Tibial nerve (tissue), 4 donors: ENCODE measurements at regions not wholly inside any gene's neighbourhood (a gene's known extent, or its start where the extent isn't known, plus 50 kb on each side); places are given as distances from the start of the nearest gene placed in this dataset.
"Not testable (repeated sequence)": the region's sequence is repeated elsewhere in the genome, so short reads cannot be mapped to it uniquely, and the experiment has no call there.

Source experiments
- CTCF ChIP-seq, 5 experiments: fragments of 200-600 bp in 3 of 5; fragments of 450-650 bp in 2 of 5; sonication (generic) in 3 of 5; IDR thresholded peaks; one replicate each; pipeline ENCODE4 v1.5.1; 2016 to 2019; ENCODE audit warnings: antibody characterized with exemption in 5 of 5, mild to moderate bottlenecking in 3 of 5, moderate library complexity in 2 of 5
- EP300 ChIP-seq, 2 donors: sonication (generic); formaldehyde crosslinking; IDR thresholded peaks; one replicate each; pipeline ENCODE4 v1.6.1; 2017; ENCODE audit warnings: antibody characterized with exemption in 2 of 2, mild to moderate bottlenecking in 1 of 2
- POLR2A ChIP-seq, 2 donors: fragments of 450-650 bp; IDR thresholded peaks; one replicate each; pipeline ENCODE4 v1.6.1; 2017; ENCODE audit warnings: antibody characterized with exemption in 2 of 2, mild to moderate bottlenecking in 2 of 2, moderate library complexity in 2 of 2

GRCh38 chr15:92806171-92806570, 94.0 kb upstream of the CHD2 start:
- not testable (repeated sequence) for TF ChIP-seq CTCF, POLR2A, EP300 (IDR thresholded peaks at IDR 0.05)
